ENCODE measurements at regions not wholly inside any gene's neighbourhood (a gene's known extent, or its start where the extent isn't known, plus 50 kb on each side); places are given as distances from the start of the nearest gene placed in this dataset.

GRCh38 chr2:83420993-83421392 is 1038.1 kb downstream of the SUCLG1 start:
- DNase-seq (ENCODE audit: extremely low read depth, insufficient read length), result no peak
- no peak overlapping the region for H3K4me3 ChIP-seq (replicated peaks; ENCODE audit: low read depth, low read length)
- no peaks in the 10 kb centered on the region for H3K36me3 ChIP-seq (ENCODE audit: control insufficient read depth, insufficient read depth, low read length)
- no peaks in the 10 kb centered on the region for H3K27me3 ChIP-seq (replicated peaks; ENCODE audit: control insufficient read depth, insufficient read depth, low read length)
- TF ChIP-seq CTCF (IDR thresholded peaks at IDR 0.05; ENCODE audit: insufficient read depth, low read length, poor library complexity, severe bottlenecking), result no peak

DNA sequence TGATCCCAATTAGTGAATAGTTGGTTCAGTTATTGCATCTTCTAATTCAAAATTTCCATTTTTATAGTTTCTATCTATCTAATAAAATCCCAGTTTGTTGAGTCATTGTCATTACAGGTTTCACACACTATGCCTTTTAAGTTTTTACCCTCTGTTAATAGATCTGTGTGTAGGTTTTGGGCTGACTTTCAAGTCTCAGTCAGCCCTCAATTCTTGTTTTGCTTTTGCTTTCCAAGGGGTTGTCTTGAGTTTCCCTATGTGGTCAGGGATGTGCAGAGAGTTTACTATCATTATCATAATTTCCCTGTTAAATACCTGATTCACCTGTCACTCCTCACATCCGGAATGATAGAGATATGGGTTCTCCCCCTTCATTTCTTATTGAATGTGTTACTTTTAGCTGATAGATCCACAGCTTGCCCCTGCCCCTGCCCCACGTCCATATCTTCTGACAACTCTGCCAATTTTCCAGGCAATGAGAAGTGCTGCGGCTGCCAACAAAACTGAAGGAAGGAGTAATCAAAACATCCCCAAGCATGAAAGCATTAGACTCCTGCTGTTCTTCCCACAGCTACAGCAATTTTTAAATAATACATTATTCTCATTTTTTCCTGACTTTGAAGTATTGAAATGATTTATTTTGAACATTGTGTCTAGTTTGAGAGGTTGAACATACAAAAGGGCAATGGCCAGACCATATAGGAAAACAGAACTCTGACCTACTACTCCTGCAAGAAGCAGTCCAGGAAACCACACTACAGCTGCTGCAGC is 1064.8 kb downstream of the SUCLG1 start:
- DNase-seq (ENCODE audit: extremely low read depth, insufficient read length), result no peak
- H3K36me3 ChIP-seq (ENCODE audit: control insufficient read depth, insufficient read depth, low read length), result no peaks in the 10 kb centered on the region
- H3K27me3 ChIP-seq (replicated peaks; ENCODE audit: control insufficient read depth, insufficient read depth, low read length), result no peaks in the 10 kb centered on the region
- no peak overlapping the region for H3K4me3 ChIP-seq (replicated peaks; ENCODE audit: low read depth, low read length)
- TF ChIP-seq CTCF (IDR thresholded peaks at IDR 0.05; ENCODE audit: insufficient read depth, low read length, poor library complexity, severe bottlenecking), result no peak

GRCh38 chr2:83388804-83389203 is 1070.3 kb downstream of the SUCLG1 start:
- no peaks in the 10 kb centered on the region for H3K36me3 ChIP-seq (ENCODE audit: control insufficient read depth, insufficient read depth, low read length)
- no peaks in the 10 kb centered on the region for H3K27me3 ChIP-seq (replicated peaks; ENCODE audit: control insufficient read depth, insufficient read depth, low read length)
- no peak overlapping the region for H3K4me3 ChIP-seq (replicated peaks; ENCODE audit: low read depth, low read length)
- TF ChIP-seq CTCF (IDR thresholded peaks at IDR 0.05; ENCODE audit: insufficient read depth, low read length, poor library complexity, severe bottlenecking), result no peak
- DNase-seq (ENCODE audit: extremely low read depth, insufficient read length), result no peak

DNA sequence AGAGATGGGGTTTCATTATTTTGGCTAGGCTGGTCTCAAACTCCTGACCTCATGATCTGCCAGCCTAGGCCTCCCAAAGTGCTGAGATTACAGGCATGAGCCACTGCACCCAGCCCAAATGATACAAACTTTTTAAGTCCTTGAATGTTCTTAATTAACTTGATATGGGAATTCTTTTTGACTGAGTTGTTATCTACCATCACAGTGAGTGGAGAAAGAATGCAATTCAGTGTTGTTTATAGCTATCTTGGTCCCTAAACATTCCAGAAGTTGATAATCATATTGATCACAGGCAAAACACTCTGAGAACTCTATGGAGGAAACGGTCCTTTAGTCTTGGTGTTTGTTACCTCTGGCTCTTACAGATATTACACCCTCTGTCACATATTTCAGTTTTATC is 1072.5 kb downstream of the SUCLG1 start:
- Histone ChIP-seq H3K4me3 (replicated peaks; ENCODE audit: low read depth, low read length) (no peak overlapping the region), H3K36me3 (ENCODE audit: control insufficient read depth, insufficient read depth, low read length) (no peaks in the 10 kb centered on the region), H3K27me3 (replicated peaks; ENCODE audit: control insufficient read depth, insufficient read depth, low read length) (no peaks in the 10 kb centered on the region)
- no peak for TF ChIP-seq CTCF (IDR thresholded peaks at IDR 0.05; ENCODE audit: insufficient read depth, low read length, poor library complexity, severe bottlenecking)
- no peak for DNase-seq (ENCODE audit: extremely low read depth, insufficient read length)

DNA sequence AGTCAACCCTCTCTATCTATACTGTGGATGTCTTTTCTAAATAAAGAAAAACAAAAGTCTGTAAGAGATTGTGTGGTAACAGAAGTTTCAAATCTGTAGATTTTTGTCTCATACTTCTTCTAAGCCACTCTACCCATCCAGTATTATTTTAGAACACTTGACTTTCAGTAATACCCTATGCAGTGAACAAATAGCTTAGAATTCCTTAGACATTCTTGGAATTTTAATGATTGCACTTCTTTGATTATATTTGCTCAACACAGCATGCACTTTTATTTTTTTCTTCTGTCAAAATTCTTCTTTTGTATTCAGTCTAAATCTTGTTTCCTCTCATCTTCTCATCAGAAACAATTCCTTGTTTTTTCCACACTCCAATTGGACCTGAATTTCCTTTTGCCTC is 1080.2 kb downstream of the SUCLG1 start:
- no peaks in the 10 kb centered on the region for H3K36me3 ChIP-seq (ENCODE audit: control insufficient read depth, insufficient read depth, low read length)
- no peak for TF ChIP-seq CTCF (IDR thresholded peaks at IDR 0.05; ENCODE audit: insufficient read depth, low read length, poor library complexity, severe bottlenecking)
- no peak for DNase-seq (ENCODE audit: extremely low read depth, insufficient read length)
- no peaks in the 10 kb centered on the region for H3K27me3 ChIP-seq (replicated peaks; ENCODE audit: control insufficient read depth, insufficient read depth, low read length)
- no peak overlapping the region for H3K4me3 ChIP-seq (replicated peaks; ENCODE audit: low read depth, low read length)

DNA sequence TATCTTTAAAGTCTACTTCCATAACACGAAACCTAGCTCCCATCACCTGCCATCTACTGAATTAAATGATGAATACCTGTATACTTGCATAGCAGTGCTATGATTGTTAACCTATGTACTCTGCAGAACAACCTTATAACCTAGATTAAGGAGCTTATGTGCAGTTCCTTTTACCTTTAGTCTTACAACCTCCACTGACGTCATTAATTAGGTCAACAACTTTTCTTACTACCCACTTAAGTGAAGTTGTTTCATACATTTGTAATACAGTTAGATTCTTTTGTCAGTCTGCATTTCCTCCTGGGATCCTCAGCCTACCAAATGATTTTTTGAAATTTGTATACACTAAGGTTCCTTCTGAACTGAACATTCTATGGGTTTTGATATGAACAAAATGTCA is 1082.3 kb downstream of the SUCLG1 start:
- no peak for DNase-seq (ENCODE audit: extremely low read depth, insufficient read length)
- Histone ChIP-seq H3K27me3 (replicated peaks; ENCODE audit: control insufficient read depth, insufficient read depth, low read length) (no peaks in the 10 kb centered on the region), H3K4me3 (replicated peaks; ENCODE audit: low read depth, low read length) (no peak overlapping the region), H3K36me3 (ENCODE audit: control insufficient read depth, insufficient read depth, low read length) (no peaks in the 10 kb centered on the region)
- TF ChIP-seq CTCF (IDR thresholded peaks at IDR 0.05; ENCODE audit: insufficient read depth, low read length, poor library complexity, severe bottlenecking), result no peak
